HG03103 (cell line): ENCODE measurements at regions not wholly inside any gene's neighbourhood (a gene's known extent, or its start where the extent isn't known, plus 50 kb on each side); places are given as distances from the start of the nearest gene placed in this dataset.

Experiments used
- ATAC-seq: cut with Tn5 transposase; IDR thresholded peaks from one replicate; pipeline ENCODE4 v1.9.1; 2021; ENCODE audit warnings: low read depth; ENCODE audit not compliant: unreplicated experiment

- no peak for ATAC-seq
Observed at GRCh38 chr6:153800580-153801188, 238.4 kb upstream of the OPRM1 start.

- no peak for ATAC-seq
Observed at GRCh38 chr6:153790876-153791473, 248.1 kb upstream of the OPRM1 start.

- no peak for ATAC-seq
Observed at GRCh38 chr6:153790048-153790447, 249.0 kb upstream of the OPRM1 start.

GRCh38 chr6:153787341-153787606 is 251.8 kb upstream of the OPRM1 start:
- no peak for ATAC-seq

DNA sequence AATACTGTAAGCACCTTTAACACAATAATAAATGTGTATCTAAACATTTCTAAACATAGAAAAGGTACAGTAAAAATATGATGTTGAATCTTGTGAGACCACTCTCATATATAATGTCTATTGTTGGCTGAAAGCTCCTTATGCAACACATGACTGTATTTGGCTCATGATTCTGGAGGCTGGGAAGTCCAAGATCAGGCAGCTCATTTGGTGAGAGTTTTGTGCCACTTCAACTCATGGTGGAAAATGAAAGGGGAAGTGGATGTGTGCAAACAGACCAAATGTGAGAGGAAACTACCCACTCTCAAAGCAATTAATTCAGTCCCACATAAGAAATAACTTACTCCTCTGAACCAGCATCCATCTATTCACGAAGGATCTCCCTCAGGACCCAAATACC is 257.7 kb upstream of the OPRM1 start:
- ATAC-seq, result no peak

- no peak for ATAC-seq
Observed at GRCh38 chr6:153780011-153780410, 259.0 kb upstream of the OPRM1 start.

DNA sequence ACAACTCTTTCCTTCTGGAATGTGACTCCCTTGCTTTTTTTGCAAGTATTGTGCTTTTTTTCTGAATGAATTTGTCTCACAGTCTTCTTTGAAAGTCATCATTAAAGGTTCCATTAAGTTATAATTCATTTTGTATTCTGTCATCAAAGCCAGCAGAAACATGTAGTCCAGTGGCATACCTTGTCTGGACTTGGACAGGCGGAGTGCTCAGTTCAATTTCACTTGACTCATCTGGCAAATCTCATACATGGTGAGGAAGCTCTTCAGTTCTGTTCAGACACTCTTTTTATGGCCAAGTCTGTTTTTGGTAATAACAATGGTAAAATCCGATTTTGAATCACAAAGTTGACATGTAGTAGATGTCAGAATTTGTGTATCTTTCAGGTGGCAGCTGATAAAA is 260.8 kb upstream of the OPRM1 start:
- ATAC-seq, result no peak

DNA sequence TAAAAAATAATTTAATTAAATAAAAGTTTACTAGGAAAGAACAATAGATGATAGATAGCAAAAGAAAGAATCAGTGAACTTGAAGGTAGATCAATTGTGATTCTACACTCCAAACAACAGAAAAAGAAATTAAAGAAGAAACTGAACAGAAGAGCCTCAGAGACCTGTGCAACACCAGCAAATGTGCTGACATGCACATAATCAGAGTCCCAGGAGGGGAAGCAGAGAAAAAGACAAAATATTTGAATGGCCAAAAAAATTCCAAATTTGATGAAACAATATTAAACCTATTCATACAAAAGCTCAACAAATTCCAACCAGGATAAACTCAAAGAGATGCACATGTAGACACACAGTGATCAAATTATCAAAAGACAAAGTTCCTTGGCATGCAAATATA is 267.5 kb upstream of the OPRM1 start:
- no peak for ATAC-seq

DNA sequence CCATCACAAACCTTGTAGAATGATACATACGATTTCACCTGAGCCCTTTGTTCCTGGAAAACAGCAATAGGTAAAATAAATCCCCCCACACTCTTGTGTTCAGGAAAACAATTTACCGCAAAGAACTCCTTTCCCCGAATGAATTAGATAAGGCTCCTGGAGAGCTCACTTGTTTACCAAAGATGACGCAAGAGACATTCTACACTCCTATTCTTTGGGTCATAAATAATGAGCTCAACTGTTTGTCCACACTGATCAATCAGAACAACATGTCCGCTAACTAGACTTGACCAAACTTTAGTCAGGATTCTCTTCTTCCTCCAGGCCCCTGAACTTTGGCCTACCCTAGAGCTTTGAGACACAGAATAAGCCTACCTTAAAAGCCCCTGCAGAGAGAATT is 271.9 kb upstream of the OPRM1 start:
- ATAC-seq, result no peak

DNA sequence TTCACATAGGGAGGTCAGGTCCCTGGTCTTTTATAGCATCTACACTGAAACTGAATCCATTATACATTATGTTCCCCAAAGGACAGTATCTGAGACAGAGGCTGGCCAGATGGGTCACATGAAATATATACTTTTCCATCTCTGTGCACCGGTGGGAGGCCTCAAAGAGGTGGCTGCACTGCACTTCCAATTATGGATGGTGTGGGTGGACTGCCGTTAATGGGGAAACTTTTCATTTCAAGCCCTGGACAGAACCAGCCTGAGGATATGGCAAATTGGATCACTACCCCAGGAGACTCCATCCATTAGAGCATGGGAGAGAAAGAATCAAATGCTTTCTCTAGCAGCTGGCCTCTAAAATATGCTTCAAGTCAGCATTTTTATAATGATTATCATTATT is 280.5 kb upstream of the OPRM1 start:
- no peak for ATAC-seq

DNA sequence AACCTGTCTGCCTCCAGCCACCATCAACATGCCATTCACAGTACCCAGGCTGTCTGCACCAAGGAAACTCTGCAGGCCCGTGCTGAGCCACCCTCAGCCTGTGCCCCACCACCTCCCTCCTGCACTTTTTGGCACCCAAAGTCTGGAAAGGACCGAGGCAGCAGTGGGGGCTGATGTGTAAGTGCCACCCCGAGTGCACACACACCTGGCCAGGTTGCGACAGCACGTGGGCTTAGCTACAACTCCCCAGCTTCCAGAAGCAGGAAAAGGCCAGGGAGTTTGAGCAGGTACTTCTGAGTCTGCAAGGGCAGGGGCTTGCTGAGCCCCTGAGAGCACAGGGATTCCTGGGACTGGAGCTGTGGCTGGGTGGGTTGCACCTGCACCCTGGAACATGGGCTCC is 303.3 kb upstream of the OPRM1 start:
- ATAC-seq, result no peak

DNA sequence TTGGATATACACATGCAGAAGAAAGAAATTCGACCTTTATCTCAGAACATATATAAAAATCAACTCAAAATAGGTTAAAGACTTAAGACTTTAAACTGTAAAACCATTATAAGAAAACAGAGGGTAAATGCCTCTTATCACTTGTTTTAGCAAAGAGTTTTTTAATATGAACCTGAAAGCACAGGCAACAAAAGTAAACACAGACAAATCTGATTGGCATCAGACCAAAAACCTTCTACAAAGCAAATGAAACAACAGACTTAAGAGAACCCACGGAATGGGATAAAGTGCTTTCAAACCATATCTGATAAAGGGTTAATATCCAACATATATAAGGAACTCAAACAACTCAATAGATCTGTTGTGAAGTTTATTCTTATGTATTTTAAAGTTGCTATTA is 309.9 kb upstream of the OPRM1 start:
- no peak for ATAC-seq

- no peak for ATAC-seq
Observed at GRCh38 chr6:153727885-153728284, 311.2 kb upstream of the OPRM1 start.

- ATAC-seq, result no peak
Observed at GRCh38 chr6:153725456-153725855, 313.6 kb upstream of the OPRM1 start.

GRCh38 chr6:153720732-153721131 is 318.3 kb upstream of the OPRM1 start:
- no peak for ATAC-seq

GRCh38 chr6:153705429-153705828 is 333.6 kb upstream of the OPRM1 start:
- ATAC-seq, result no peak

DNA sequence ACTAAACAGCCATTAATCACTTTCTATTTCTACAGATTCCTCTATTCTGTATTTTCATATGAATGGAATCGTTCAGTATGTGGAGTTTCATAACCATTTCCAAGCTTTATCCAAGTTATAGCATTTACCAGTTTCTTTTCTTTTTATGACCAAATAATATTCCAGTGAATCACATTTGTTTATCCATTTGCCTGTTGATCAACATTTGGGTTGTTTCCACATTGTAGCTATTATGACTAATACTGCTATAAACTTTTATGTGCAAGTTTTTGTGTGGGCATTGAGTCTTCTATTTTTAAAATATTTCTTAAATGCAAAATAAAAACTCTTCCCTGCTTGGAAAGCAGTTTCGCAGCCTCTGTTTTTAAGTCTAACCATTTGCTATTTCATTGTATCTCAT is 336.4 kb upstream of the OPRM1 start:
- no peak for ATAC-seq

- ATAC-seq, result no peak
Observed at GRCh38 chr6:153698637-153699036, 340.4 kb upstream of the OPRM1 start.

DNA sequence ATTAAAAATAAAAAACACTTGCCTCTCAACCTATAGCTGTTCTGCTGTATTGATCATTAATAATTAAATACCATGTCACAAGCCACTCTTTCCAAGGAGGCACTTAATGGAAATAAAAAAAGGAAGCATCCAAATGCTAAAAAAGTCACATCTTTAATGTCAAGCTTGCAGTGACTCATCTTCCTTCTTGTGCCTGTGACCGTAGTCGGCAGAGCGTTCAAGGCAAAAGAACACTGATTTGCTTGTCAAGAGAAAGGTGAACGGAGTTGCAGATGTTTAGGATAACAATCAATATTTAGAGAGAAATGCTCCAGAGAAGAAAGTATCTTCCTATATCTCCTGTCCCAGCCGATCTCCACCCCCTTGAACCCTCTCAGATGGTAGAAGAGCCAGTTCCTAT is 341.0 kb upstream of the OPRM1 start:
- no peak for ATAC-seq

DNA sequence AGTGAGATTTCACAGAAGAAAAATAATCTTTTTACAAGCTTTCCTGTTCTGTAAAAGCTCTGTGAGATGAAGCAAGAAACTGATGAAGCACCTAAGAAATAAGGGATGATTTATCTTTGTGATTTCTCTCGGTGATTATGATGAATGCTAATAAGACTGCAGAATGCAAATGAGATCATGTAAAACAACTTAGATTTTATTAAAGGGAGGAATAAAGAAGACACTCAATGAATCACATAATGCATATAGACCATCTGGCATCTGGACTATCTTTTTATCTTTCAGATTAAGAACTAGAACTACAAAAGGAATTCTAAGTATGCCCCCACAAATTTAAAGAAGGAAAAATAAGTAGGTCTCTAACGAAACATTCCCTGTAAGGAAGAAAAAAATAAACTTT is 361.5 kb upstream of the OPRM1 start:
- ATAC-seq, result no peak

GRCh38 chr6:153673750-153674149 is 365.3 kb upstream of the OPRM1 start:
- ATAC-seq, result no peak

DNA sequence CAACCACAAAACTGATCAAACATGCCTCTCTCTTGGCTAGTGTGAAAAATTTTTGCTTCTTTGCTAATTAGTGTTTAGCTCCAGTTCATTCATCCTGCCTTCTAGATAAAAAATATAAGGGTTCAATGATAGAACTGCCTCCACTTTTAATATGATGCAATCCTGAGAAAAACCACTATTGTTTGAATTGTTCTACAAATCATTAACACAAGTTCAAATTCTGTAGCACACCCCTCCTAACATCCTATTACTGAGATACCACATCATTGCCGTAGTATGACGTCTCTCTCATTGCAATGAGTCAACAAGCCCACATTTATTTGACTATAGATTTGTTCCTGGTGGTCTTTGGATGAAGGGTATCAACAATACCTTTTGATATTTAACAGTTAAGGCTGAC is 365.8 kb upstream of the OPRM1 start:
- ATAC-seq, result no peak

DNA sequence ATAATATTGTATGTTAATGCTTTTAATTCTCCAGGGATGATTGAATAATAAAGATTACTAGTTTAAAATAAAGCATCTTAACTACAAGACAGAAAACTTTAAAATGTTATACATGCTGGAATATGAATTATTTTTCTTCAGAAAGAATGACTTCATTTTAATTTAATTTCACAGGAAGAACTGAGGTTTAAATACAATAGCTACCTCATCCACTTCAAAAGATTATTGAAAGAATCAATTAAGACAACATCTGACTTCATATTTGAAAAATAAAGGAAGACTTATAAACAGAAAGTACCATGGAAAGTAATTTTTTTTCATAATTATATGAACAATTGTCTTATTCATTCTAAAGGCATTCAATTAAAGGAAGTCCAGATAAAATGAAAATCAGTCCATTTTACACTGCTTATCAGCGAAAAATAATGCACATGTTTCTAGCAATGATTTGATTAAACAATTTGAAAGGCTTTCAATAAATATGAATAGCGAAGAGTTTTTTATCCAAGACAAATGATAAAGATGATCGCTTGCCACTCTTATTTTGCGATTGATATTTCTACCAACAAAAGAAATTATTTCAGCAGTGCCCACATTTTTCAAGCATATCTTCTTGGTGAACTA is 368.5 kb upstream of the OPRM1 start:
- no peak for ATAC-seq
